ENCODE measurements at regions not wholly inside any gene's neighbourhood (a gene's known extent, or its start where the extent isn't known, plus 50 kb on each side); places are given as distances from the start of the nearest gene placed in this dataset.
"Not testable (repeated sequence)": the region's sequence is repeated elsewhere in the genome, so short reads cannot be mapped to it uniquely, and the experiment has no call there.

DNA sequence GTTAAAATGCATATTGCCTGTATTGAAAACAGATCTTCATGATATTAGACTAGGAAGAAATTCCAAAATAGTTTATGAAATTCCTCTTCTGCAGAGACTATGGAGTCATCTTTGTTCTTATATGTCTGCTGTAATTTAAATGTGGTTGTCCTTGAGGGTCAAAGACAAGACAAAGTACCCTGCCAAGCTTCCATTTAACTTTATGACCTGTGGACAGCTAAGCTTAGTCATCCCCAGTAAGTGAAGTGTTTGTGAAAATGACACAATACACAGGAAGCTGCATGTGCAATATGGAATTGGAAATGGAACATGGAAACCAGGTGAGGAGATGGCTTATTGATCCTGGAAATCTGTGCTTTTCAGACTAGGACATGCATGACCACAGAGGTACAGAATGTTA lies 68.5 kb upstream of the GBE1 start:
- H3K9me3 ChIP-seq (ENCODE audit: control insufficient read depth, low read depth, low read length): no peaks in the 10 kb centered on the region
- H3K4me1 ChIP-seq (ENCODE audit: control insufficient read depth, insufficient read depth, low read length): no peaks in the 10 kb centered on the region
- no peaks in the 10 kb centered on the region for H3K27me3 ChIP-seq (ENCODE audit: control insufficient read depth, insufficient read depth, low read length)
- no peak overlapping the region for H3K27ac ChIP-seq (ENCODE audit: low read length)
- no peak for DNase-seq
- H3K4me3 ChIP-seq (ENCODE audit: low read length): no peak overlapping the region
- no peaks in the 10 kb centered on the region for H3K36me3 ChIP-seq (ENCODE audit: control insufficient read depth, insufficient read depth, low read length)

DNA sequence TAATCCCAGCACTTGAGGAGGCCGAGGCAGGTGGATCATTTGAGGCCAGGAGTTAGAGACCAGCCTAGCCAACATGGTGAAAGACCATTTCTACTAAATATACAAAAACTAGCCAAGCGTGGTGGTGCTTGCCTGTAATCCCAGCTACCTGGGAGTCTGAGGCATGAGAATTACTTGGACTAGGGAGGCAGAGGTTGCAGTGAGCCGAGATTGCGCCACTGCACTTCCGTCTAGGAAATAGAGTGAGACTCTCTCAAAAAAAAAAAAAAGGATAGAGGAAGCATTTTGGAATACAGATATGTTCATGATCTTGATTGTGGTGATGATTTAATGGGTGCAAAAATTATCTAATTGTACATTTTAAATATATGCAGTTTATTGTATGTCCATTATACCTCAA lies 67.8 kb upstream of the GBE1 start:
- not testable (repeated sequence) for DNase-seq; H3K4me1 ChIP-seq (ENCODE audit: control insufficient read depth, insufficient read depth, low read length); H3K27me3 ChIP-seq (ENCODE audit: control insufficient read depth, insufficient read depth, low read length); H3K36me3 ChIP-seq (ENCODE audit: control insufficient read depth, insufficient read depth, low read length); H3K27ac ChIP-seq (ENCODE audit: low read length); H3K4me3 ChIP-seq (ENCODE audit: low read length); H3K9me3 ChIP-seq (ENCODE audit: control insufficient read depth, low read depth, low read length)
- WGBS (ENCODE audit: insufficient coverage, low lambda C conversion rate): 93% methylated on average over 2 of the region's 5 CpGs

DNA sequence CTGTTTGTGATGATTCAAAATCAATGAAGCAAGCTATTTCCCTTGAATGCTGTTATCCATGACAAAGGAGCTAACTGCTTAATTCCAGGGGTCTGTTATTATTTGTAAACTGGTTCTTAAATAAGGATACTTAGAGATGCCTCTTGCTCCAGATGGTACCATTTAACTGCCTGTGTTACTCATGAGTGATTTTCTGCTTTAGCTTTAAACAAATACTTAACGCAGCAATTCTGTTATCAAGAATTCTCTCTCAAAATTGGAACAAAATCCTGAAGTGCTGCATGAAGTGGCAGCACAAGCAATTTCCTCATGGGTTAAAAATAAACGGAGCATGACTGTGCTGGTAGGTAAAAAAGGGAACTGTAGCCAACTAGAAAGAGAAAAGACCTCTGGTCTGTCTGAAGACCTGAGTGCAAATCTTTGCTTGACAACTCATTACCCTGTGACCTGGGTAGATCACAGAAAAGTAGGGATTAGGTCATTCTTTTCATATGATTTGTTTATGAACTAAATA lies 62.5 kb upstream of the GBE1 start:
- DNase-seq: no peak
- no peaks in the 10 kb centered on the region for H3K9me3 ChIP-seq (ENCODE audit: control insufficient read depth, low read depth, low read length)

DNA sequence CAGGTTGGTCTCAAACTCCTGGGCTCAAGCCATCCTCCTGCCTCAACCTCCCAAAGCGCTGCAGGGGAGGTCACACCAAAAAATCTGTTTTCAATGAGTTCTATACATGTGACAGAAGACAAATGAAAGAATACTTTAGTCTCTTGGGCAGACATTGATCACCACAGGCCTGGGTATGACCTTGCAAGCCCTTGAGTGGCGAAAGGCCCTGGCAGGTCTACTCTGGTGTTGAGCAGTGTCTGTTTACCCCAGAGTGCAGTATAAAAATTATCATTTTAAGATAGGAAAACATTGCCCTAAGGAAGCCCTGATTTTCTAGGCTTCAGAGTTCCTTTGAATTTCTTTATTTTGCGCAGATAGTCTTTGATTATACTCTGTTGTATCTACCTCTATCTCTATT lies 61.6 kb upstream of the GBE1 start:
- Histone ChIP-seq H3K27me3 (ENCODE audit: control insufficient read depth, insufficient read depth, low read length) (no peaks in the 10 kb centered on the region), H3K36me3 (ENCODE audit: control insufficient read depth, insufficient read depth, low read length) (no peaks in the 10 kb centered on the region), H3K9me3 (ENCODE audit: control insufficient read depth, low read depth, low read length) (no peaks in the 10 kb centered on the region), H3K27ac (ENCODE audit: low read length) (no peak overlapping the region), H3K4me3 (ENCODE audit: low read length) (no peak overlapping the region), H3K4me1 (ENCODE audit: control insufficient read depth, insufficient read depth, low read length) (no peaks in the 10 kb centered on the region)
- 86% methylated on average over 1 of the region's 3 CpGs for WGBS (ENCODE audit: insufficient coverage, low lambda C conversion rate)
- no peak for DNase-seq

More for the DNA sequence above, 62.5 kb upstream of the GBE1 start:
- Histone ChIP-seq H3K4me1 (ENCODE audit: control insufficient read depth, insufficient read depth, low read length) (no peaks in the 10 kb centered on the region), H3K27me3 (ENCODE audit: control insufficient read depth, insufficient read depth, low read length) (no peaks in the 10 kb centered on the region), H3K36me3 (ENCODE audit: control insufficient read depth, insufficient read depth, low read length) (no peaks in the 10 kb centered on the region), H3K4me3 (ENCODE audit: low read length) (no peak overlapping the region), H3K27ac (ENCODE audit: low read length) (no peak overlapping the region)
- 33% methylated on average over 1 of the region's 2 CpGs for WGBS (ENCODE audit: insufficient coverage, low lambda C conversion rate)

DNA sequence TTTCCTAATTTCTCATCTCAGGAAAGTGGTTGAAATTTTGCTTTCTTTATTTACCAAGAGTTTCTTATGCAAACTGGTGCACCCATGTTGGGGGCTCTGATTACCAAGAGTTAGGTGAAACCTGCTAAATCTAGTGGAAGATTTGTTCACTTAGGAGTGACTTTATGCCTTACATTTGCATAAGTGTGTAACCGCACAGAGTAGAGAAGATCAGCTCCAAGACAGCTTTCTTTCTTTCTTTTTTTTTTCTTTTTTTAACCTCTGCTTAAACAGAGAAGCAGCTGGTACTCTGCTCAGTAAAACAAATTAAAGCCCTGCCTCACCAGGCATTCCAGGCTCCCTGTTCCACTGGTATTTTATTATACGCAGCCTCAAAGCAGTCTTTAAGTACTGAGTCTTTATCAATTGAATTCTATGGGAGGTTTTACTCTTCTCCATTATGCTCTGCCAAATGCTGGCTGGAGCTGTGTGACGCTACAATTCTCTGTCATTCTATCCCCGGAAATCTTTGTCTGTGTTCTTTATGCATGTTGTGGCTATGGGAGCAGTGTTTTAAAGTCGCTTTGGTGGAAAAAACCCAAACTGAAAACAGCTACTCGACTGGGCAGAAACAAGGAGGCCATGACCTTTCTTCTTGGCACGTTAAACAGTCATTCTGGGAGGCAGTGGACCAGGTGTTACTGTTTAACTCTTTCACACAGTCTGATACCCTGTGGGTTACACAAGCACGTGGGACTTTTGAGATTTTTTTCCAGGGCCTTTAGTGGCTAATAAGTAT lies 55.2 kb upstream of the GBE1 start:
- Histone ChIP-seq H3K9me3 (ENCODE audit: control insufficient read depth, low read depth, low read length) (peaks cover 7% of the 10 kb centered on the region), H3K27ac (ENCODE audit: low read length) (no peak overlapping the region), H3K4me3 (ENCODE audit: low read length) (no peak overlapping the region), H3K27me3 (ENCODE audit: control insufficient read depth, insufficient read depth, low read length) (no peaks in the 10 kb centered on the region), H3K36me3 (ENCODE audit: control insufficient read depth, insufficient read depth, low read length) (no peaks in the 10 kb centered on the region), H3K4me1 (ENCODE audit: control insufficient read depth, insufficient read depth, low read length) (no peaks in the 10 kb centered on the region)
- 28% methylated on average over 2 of the region's 8 CpGs for WGBS (ENCODE audit: insufficient coverage, low lambda C conversion rate)
- no peak for DNase-seq

DNA sequence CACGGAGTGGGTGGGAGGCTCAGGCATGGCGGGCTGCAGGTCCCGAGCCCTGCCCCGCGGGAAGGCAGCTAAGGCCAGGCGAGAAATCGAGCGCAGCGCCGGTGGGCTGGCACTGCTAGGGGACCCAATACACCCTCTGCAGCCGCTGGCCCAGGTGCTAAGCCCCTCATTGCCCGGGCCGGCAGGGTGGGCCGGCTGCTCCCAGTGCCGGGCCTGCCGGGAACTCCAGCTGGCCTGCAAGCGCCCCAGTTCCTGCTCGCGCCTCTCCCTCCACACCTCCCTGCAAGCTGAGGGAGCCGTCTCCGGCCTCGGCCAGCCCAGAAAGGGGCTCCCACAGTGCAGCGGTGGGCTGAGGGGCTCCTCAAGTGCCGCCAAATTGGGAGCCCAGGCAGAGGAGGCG lies 50.7 kb upstream of the GBE1 start:
- H3K4me1 ChIP-seq (ENCODE audit: control insufficient read depth, insufficient read depth, low read length); H3K4me3 ChIP-seq (ENCODE audit: low read length); DNase-seq; H3K9me3 ChIP-seq (ENCODE audit: control insufficient read depth, low read depth, low read length); H3K27ac ChIP-seq (ENCODE audit: low read length); H3K27me3 ChIP-seq (ENCODE audit: control insufficient read depth, insufficient read depth, low read length); H3K36me3 ChIP-seq (ENCODE audit: control insufficient read depth, insufficient read depth, low read length): not testable (repeated sequence)
- WGBS (ENCODE audit: insufficient coverage, low lambda C conversion rate): no CpG with 5 or more reads among the region's 25 CpGs

Data from large intestine (tissue), 3 donors.